Stimulated activated CD8-positive, alpha-beta memory T cell treated with anti-CD3 and anti-CD28 coated beads, Interleukin-4, amount 100 ng/mL, for 48 hours (primary cell): ENCODE measurements at regions not wholly inside any gene's neighbourhood (a gene's known extent, or its start where the extent isn't known, plus 50 kb on each side); places are given as distances from the start of the nearest gene placed in this dataset.

Experiments used
- DNase-seq: peaks from one replicate; pipeline ENCODE4 v3.0.0-alpha.2; 2020

DNA sequence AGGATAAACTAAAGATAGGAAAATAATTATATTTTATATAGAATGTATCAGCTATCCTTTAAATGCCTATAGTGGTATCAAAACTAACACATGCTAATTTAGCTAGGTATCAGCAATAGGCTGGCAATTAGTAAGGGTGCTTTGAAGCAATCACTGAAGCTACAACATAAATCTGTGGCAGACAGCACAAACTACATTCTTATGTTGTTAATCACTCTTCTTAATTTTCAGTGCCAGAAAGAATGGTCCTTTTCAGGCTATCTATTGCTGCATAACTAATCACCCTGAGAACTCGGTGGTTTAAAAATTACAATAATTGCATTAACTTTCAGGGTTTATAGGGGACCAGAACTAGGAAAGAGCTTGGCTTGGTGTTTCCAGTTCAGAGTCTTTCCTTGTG lies 963.1 kb downstream of the EFNB2 start:
- no peak for DNase-seq

DNA sequence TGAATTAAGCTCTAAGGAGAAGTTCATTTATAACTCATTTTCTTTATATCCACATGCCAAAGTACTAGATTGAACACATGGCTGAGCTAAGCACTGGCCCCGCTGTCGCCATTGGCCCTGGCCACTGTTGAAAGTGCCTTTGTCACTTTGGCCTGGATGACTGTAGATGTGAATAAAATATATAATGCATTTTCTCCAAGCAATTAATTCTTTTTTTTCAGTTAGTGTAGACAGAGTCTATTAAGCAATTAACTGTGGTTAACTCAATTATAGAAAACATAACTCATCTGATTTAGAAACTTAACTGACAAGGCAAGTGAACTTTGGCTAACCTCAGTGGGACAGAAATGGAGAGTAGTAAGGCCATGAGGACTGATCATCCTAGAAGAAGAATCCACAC lies 965.6 kb downstream of the EFNB2 start:
- no peak for DNase-seq

GRCh38 chr13:105567951-105568525 lies 967.4 kb downstream of the EFNB2 start:
- no peak for DNase-seq

DNA sequence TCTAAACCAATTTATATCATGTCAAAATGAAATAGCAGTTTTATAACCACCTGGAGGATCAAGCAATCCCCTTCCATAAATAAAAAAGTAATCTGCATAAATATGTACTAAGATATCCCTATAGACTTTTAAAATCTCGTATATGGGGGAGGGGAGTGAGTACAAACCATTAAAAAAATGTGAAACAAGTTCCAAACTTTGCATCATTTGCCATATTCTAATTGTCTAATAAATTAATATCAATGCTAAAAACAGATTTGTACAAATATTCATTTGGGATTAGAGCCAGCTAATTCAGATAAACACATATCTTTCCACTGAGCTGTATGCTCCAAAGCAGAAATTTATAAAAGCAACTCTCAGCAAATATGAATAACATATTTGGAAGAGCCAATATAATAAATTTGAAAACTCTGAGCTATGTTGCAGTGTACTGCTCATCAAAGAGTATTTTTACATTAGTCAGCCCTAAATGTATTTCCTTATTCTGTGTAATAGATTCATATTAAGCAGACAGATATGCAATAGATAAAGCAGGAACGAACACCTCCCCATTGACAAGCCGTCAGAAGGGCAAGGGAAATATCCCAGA lies 970.2 kb downstream of the EFNB2 start:
- no peak for DNase-seq

- DNase-seq: no peak
These were observed 983.4 kb downstream of the EFNB2 start for GRCh38 chr13:105552078-105552477.

DNA sequence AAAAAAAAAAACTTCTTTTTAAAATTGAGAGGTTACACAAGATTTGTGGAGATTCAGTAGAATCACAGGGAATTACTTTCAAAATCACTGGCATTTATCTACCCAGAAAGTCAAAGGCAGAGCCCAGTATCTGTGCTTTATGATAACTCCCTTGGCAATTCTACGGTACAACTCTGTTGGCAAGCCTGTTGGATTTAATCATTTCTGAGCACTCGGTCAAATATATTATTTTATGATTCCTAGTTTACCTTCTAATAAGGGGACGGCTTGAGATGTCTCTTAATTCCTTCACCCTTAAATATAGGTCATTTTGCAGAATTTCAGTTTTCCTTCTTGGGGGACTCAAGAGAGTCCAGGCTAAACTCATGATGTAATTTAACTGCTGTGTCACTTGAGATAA lies 987.6 kb downstream of the EFNB2 start:
- no peak for DNase-seq

DNA sequence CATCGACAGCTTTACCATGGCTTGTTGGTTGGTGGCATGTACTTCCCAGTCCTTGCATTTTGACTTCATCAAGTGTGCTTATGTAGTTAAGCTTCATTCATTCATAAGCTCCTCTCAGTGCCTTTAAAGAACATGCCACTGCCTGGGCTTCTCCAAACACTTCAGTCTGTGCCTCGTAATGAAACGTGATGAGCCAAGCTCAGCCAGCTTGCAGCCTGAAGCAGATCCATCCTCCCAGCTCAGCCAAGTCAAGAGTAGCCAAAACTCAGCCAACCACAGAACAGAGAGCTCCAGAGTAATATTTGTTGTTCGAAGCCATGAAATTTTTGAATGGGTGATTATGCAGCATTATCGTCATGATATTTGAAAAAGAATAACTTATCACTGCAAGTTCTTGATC lies 989.7 kb downstream of the EFNB2 start:
- no peak for DNase-seq

GRCh38 chr13:105543742-105544141 lies 991.7 kb downstream of the EFNB2 start:
- no peak for DNase-seq

DNA sequence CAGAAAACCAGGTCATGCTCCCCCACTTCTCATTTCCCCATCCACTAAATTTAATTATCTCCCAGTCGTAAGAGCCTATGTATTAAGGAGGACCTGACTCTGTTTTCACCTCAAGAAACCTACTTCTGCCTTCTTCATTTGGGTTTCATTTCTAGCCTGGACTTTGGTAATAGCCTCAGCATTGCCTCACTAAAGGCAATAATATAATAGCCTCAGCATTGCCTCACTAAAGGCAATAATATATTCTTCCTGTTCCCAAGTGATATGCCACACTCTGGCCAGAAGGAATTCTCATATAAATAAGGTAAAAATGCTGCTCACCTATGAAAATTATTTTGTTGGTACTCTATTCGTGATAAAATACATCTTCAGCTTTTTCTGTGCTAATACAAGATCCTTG lies 993.9 kb downstream of the EFNB2 start:
- DNase-seq: no peak

DNA sequence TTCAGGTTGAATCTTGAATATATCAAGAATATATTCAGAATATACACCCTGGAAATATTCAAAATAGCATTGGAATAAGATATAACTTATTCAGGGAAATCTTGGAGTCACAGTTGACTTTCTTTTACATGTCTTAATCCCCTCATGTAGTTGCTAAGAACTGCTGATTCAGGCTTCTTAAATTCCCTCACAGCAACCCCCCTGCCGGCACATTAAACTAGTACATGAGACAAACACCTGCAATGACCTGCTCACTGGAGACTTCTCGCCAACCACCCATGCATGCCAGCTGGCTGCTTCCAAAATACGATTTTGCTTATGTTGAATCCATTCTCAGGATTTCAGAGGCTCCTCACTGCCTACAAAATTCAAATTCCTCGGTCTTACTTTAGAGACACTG lies 997.1 kb downstream of the EFNB2 start:
- DNase-seq: no peak

- no peak for DNase-seq
These were observed 998.3 kb downstream of the EFNB2 start for GRCh38 chr13:105537113-105537512.

GRCh38 chr13:105530468-105530867 lies 1005.0 kb downstream of the EFNB2 start:
- no peak for DNase-seq

DNA sequence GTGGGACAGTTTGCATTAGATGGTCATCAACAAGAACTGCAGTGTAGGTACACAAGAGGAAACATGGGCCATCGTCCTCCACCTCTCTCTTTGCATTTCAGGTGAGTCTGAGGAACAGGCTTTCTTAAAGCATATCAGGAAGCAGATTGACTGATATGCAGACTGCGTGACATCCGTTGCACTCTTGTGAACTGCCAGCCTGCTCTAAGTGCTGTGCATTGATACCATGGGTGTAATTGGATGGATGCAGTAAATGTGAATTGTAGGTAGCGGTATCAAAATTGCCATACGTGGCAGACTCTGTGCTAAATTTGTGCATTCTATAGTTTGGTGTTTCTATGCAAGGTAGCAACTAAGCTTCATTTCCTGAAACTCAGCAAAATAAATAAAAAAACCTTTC lies 1008.3 kb downstream of the EFNB2 start:
- no peak for DNase-seq

GRCh38 chr13:105519771-105520170 lies 1015.7 kb downstream of the EFNB2 start:
- no peak for DNase-seq

GRCh38 chr13:105518086-105518485 lies 1017.4 kb downstream of the EFNB2 start:
- no peak for DNase-seq

- no peak for DNase-seq
These were observed 1021.1 kb downstream of the EFNB2 start for GRCh38 chr13:105514401-105514800.

DNA sequence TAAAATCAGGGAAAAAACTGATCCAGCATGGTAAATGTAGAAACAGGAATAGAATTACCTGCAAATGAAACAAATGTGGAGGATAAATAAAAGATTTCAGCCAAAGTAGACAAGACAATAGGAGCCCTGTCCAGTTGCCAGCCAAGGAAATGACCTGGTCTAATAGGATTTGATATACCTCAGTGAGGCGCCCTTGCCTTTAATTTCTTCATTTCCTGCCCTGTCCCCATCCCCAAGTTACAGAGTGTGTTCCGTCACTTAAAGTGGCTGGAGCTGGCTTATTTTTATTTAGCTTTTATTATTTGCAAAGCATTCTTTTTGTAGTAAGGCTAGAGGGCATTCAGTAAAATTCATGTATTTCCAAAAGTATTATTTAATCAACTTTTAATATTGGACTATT lies 1022.0 kb downstream of the EFNB2 start:
- DNase-seq: no peak

DNA sequence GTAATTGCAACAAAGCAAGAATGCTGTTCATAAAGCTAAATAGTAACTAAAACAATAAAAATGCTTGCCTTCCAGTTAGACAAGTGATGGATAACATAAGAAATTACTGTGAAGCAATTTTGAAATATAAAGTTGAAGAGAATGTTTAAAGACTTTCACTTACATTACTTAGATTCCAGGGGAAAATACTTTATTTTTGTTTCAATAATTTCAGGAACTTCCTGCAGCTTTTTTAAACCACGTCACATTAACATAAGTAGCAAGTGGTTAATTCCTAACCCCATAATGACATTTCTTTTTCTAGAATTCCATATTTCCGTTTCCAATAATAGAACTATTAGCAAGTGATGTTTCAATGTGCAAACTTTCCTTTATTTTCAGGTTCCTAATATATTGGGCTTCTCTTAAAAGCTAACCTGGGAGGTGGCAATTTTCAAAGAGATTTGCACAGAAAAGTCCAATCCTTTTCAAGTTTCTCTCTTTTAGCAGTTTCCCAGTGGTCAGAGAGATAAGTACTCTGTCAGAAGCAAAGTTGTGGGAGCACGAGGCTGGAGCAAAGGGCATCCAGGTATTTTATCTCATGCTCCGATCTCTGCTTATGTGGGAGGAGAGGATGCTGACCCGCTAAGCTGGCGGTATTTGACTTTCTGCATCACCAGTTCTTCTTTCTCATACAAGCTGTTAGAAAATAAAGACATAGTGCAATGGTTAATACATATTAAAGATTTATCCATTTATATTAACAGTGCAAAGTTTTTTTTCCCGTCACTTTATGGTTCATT lies 1025.3 kb downstream of the EFNB2 start:
- DNase-seq: no peak

DNA sequence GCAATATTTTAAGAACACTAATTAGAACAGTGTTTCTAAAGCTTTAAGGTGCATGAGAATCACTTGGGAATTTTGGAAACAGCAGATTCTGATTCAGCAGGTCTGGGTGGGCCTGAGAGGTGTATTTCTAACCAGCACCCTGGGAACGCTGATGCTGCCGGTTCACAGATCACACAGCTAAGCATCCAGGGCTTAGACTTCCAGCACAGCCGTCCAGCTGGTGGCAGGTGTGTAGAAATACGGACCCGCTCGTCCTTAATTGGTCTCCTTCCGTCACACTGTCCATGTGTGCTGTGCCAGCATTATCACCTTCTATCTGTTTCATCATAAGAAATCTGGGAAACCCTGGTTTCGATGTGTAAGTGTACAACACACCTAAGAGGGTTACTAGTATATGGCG lies 1029.0 kb downstream of the EFNB2 start:
- DNase-seq: no peak

- DNase-seq: no peak
These were observed 1033.3 kb downstream of the EFNB2 start for GRCh38 chr13:105502193-105502592.

DNA sequence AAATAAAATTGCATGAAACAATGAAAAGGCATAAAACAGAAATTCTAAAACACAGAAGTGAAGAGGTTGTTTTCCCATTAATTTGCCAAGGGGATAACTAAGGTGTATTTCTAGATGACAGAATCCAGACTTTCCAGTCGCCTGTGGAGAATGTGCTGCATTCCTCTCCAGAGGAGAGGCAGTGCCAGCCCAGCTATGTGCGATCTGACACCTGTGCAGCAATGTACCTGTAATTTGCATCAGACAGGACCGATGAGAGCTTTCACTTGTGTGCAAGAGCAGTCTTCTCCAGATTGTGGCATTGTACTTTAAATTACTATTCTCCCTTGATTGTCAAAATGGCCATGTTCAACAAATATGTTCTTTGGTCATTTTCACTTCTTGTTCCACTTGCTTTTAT lies 1037.9 kb downstream of the EFNB2 start:
- DNase-seq: no peak

GRCh38 chr13:105492216-105492615 lies 1043.2 kb downstream of the EFNB2 start:
- DNase-seq: no peak

DNA sequence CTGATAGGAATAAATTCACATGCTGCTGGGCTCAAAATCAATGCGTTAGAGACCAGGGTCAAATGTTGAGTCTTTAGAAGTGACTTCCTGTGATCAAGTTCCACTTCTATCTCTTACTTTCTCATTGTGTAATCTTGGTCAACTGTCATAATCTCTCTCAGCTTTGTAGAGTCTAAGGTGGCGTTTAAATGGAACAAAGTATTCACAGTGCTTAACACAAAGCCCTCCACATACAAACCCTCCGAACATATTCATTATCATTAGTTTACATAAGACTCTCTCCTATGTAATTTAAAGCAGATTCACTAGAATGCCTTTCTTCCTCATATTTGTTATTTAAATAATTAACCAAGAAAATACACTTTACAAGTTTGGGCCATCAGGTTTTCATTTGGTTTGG lies 1044.1 kb downstream of the EFNB2 start:
- DNase-seq: no peak

DNA sequence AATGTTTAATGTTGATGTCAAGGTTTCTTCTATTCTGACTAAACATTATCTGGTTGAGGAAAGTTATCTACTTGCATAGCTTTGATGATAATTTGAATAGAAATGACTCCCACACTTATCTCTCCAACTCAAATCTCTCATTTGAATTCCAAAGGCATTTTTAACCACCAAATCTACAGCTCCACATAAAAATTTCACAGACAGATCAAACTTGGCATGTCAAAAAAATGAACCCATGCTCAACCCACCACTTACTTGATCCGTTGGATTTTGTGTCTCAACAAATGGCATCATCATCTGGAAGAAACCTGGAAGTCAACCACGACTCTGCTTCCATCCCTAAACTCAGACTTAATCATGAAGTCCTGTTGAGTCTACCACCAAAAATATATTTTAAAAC lies 1050.4 kb downstream of the EFNB2 start:
- no peak for DNase-seq
